Rectal smooth muscle tissue (tissue), 1 donor: ENCODE measurements at regions not wholly inside any gene's neighbourhood (a gene's known extent, or its start where the extent isn't known, plus 50 kb on each side); places are given as distances from the start of the nearest gene placed in this dataset.

Experiments used
- H3K27ac ChIP-seq: one replicate; pipeline ENCODE4 v1.7.0; 2013; ENCODE audit warnings: low read depth, low read length, inconsistent platforms
- H3K27me3 ChIP-seq: one replicate; pipeline ENCODE4 v1.7.0; 2013; ENCODE audit warnings: low read length; ENCODE audit not compliant: control insufficient read depth, insufficient read depth
- H3K36me3 ChIP-seq: one replicate; pipeline ENCODE4 v1.7.0; 2013; ENCODE audit warnings: low read length; ENCODE audit not compliant: control insufficient read depth, insufficient read depth
- H3K4me1 ChIP-seq: one replicate; pipeline ENCODE4 v1.7.0; 2013; ENCODE audit warnings: low read length; ENCODE audit not compliant: control insufficient read depth, insufficient read depth
- H3K4me3 ChIP-seq: one replicate; pipeline ENCODE4 v1.7.0; 2013; ENCODE audit warnings: low read length
- H3K9ac ChIP-seq: one replicate; pipeline ENCODE4 v1.7.0; 2013; ENCODE audit warnings: low read length

- Histone ChIP-seq H3K4me3 (no peak overlapping the region), H3K27ac (no peak overlapping the region), H3K36me3 (no peaks in the 10 kb centered on the region), H3K9ac (no peak overlapping the region), H3K27me3 (no peaks in the 10 kb centered on the region), H3K4me1 (peaks cover 8% of the 10 kb centered on the region)
These were observed 217.4 kb upstream of the SMIM21 start for GRCh38 chr18:75644871-75645270.

GRCh38 chr18:75643083-75643482 is 215.6 kb upstream of the SMIM21 start:
- Histone ChIP-seq H3K4me3 (no peak overlapping the region), H3K4me1 (peaks cover 20% of the 10 kb centered on the region), H3K9ac (no peak overlapping the region), H3K27me3 (no peaks in the 10 kb centered on the region), H3K36me3 (no peaks in the 10 kb centered on the region), H3K27ac (no peak overlapping the region)

GRCh38 chr18:75639472-75639831 is 211.9 kb upstream of the SMIM21 start:
- no peaks in the 10 kb centered on the region for H3K36me3 ChIP-seq
- no peak overlapping the region for H3K9ac ChIP-seq
- peaks cover 18% of the 10 kb centered on the region for H3K4me1 ChIP-seq
- H3K4me3 ChIP-seq: no peak overlapping the region
- H3K27me3 ChIP-seq: no peaks in the 10 kb centered on the region
- H3K27ac ChIP-seq: peak overlapping the region; percentile 53

GRCh38 chr18:75638776-75639471 is 211.4 kb upstream of the SMIM21 start:
- Histone ChIP-seq H3K27ac (peak overlapping the region; percentile 53), H3K4me3 (peak overlapping the region; percentile 57), H3K9ac (no peak overlapping the region), H3K36me3 (no peaks in the 10 kb centered on the region), H3K27me3 (no peaks in the 10 kb centered on the region), H3K4me1 (peaks cover 18% of the 10 kb centered on the region)

- Histone ChIP-seq H3K36me3 (no peaks in the 10 kb centered on the region), H3K27me3 (no peaks in the 10 kb centered on the region), H3K27ac (peak overlapping the region; percentile 53), H3K9ac (no peak overlapping the region), H3K4me1 (peaks cover 18% of the 10 kb centered on the region), H3K4me3 (peak overlapping the region; percentile 57)
These were observed 210.8 kb upstream of the SMIM21 start for GRCh38 chr18:75638223-75638775.

- Histone ChIP-seq H3K9ac (no peak overlapping the region), H3K4me3 (no peak overlapping the region)
These were observed 207.6 kb upstream of the SMIM21 start for GRCh38 chr18:75635096-75635495.

GRCh38 chr18:75625966-75626365 is 198.5 kb upstream of the SMIM21 start:
- Histone ChIP-seq H3K9ac (no peak overlapping the region), H3K27me3 (no peaks in the 10 kb centered on the region), H3K36me3 (no peaks in the 10 kb centered on the region), H3K4me1 (no peaks in the 10 kb centered on the region), H3K4me3 (no peak overlapping the region), H3K27ac (no peak overlapping the region)

More at GRCh38 chr18:75635096-75635495, 207.6 kb upstream of the SMIM21 start:
- no peaks in the 10 kb centered on the region for H3K36me3 ChIP-seq
- no peaks in the 10 kb centered on the region for H3K27me3 ChIP-seq
- H3K27ac ChIP-seq: no peak overlapping the region
- peaks cover 18% of the 10 kb centered on the region for H3K4me1 ChIP-seq

- no peaks in the 10 kb centered on the region for H3K27me3 ChIP-seq
- H3K4me3 ChIP-seq: no peak overlapping the region
- H3K9ac ChIP-seq: no peak overlapping the region
- no peaks in the 10 kb centered on the region for H3K4me1 ChIP-seq
- no peak overlapping the region for H3K27ac ChIP-seq
- no peaks in the 10 kb centered on the region for H3K36me3 ChIP-seq
These were observed 197.4 kb upstream of the SMIM21 start for GRCh38 chr18:75624869-75625268.

GRCh38 chr18:75621818-75622217 is 194.3 kb upstream of the SMIM21 start:
- no peak overlapping the region for H3K9ac ChIP-seq
- H3K36me3 ChIP-seq: no peaks in the 10 kb centered on the region
- H3K4me1 ChIP-seq: no peaks in the 10 kb centered on the region
- H3K27ac ChIP-seq: no peak overlapping the region
- no peaks in the 10 kb centered on the region for H3K27me3 ChIP-seq
- no peak overlapping the region for H3K4me3 ChIP-seq

GRCh38 chr18:75618146-75618545 is 190.6 kb upstream of the SMIM21 start:
- Histone ChIP-seq H3K9ac (no peak overlapping the region), H3K27ac (no peak overlapping the region), H3K4me1 (no peaks in the 10 kb centered on the region), H3K27me3 (no peaks in the 10 kb centered on the region), H3K36me3 (no peaks in the 10 kb centered on the region), H3K4me3 (no peak overlapping the region)

GRCh38 chr18:75612456-75612855 is 185.0 kb upstream of the SMIM21 start:
- H3K36me3 ChIP-seq: no peaks in the 10 kb centered on the region
- no peak overlapping the region for H3K9ac ChIP-seq
- H3K27me3 ChIP-seq: no peaks in the 10 kb centered on the region
- H3K4me3 ChIP-seq: no peak overlapping the region
- H3K27ac ChIP-seq: no peak overlapping the region
- no peaks in the 10 kb centered on the region for H3K4me1 ChIP-seq

- H3K27ac ChIP-seq: no peak overlapping the region
- no peaks in the 10 kb centered on the region for H3K27me3 ChIP-seq
- no peaks in the 10 kb centered on the region for H3K36me3 ChIP-seq
- H3K4me1 ChIP-seq: no peaks in the 10 kb centered on the region
- no peak overlapping the region for H3K9ac ChIP-seq
- H3K4me3 ChIP-seq: no peak overlapping the region
These were observed 180.2 kb upstream of the SMIM21 start for GRCh38 chr18:75607701-75608100.

- H3K27ac ChIP-seq: no peak overlapping the region
- no peak overlapping the region for H3K4me3 ChIP-seq
- H3K9ac ChIP-seq: no peak overlapping the region
- no peaks in the 10 kb centered on the region for H3K27me3 ChIP-seq
- H3K36me3 ChIP-seq: no peaks in the 10 kb centered on the region
- no peaks in the 10 kb centered on the region for H3K4me1 ChIP-seq
These were observed 165.0 kb upstream of the SMIM21 start for GRCh38 chr18:75592527-75592926.
